ENCODE measurements at regions not wholly inside any gene's neighbourhood (a gene's known extent, or its start where the extent isn't known, plus 50 kb on each side); places are given as distances from the start of the nearest gene placed in this dataset.
"Not testable (repeated sequence)": the region's sequence is repeated elsewhere in the genome, so short reads cannot be mapped to it uniquely, and the experiment has no call there.

DNA sequence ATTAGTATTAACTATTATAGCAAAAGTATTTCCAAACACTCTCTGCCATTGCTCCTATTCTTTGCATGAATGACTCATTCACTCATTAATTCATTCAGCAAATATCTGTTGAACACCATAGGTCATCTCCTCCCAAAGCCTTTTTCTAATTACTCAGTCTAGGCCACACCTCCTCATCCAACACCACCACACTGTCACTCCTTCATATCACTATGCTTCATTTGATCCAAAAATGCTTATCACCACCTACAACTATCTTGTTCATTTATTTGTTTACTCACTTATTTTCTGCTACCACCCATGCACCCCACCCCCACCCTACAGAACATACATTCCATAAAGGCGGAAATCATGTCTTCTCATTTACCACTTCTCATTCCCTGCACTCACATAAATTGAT, 94.4 kb upstream of the TNFSF4 start:
- DNase-seq, result no peak

DNA sequence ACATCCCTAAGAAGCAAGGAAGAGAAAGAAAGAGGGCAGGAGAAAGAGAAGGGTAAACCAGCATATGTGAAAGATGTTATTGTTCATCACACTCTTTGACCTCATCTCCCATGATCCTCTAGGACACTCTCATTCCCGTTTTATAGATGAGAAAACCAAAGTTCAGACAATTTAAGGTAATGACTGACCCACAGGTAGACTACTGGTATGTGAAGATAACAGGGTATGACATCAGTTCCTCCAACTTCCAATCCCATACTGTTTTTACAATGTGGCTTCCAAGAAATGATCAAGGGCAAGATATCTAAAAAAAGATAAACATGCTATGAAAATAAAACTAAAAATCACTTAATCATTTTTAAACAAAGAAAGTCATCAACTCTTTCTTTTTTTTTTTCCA, 95.2 kb upstream of the TNFSF4 start:
- no peak for DNase-seq

DNA sequence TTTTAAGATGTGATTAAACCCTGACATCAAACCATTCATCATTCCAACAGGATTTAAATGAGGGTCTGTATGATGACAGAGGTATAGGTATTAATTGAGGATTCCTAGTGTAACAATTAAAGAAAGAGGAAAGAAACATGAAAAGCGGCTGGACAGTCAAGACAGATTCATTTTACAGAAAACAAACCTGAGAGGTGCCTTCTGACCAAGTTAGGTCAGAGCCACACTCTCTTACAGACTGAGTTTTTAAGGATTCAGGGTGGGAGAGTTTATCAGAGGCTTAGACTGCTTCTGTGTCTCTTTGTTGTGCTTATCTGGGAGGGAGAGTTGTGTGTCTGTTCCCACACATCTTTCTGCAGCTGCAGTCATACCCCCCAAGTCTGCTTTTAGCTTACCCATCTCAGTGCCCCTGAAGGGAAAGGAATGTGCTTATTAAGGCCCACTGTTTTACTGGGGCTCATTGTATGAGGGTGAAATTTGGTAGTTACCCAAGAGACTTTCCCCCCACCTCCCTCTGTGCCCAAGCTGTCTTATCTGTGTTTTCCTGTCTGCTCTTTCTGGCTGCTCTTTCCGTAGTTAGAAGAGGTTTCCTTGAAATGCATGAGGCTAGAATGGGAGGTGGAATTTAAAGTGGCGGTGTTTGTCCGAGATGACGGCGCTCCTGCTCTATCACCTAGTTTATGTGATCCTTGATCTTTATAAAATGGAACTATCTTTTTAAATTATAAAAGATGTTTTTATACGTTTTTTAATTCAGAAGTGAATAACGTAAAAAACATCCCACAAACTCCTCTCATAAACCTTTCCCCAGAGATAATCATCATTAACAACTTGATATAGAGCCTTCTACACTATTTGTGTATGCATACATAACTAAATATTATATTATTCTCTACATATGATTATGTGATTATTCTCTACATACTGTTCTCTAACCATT, 96.0 kb upstream of the TNFSF4 start:
- no peak for DNase-seq

DNA sequence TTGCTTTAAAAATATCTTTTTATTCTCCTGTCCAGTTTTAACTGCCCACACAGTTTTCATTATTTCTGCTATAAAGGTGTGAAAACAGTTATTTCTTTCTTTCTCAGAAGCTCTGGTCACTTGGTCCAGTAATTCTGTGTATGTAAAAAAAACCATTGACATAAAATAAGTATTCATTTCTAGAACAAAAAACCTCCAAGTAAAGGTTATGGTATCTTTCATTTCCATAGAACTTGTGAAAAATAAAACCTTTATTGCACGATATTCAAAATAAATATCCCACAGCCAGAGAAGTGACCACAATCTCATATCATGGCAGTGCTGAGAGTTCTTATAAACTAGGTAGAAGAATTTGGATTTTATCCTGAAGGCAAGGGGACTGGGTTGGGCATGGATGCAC, 96.9 kb upstream of the TNFSF4 start:
- DNase-seq, result no peak

DNA sequence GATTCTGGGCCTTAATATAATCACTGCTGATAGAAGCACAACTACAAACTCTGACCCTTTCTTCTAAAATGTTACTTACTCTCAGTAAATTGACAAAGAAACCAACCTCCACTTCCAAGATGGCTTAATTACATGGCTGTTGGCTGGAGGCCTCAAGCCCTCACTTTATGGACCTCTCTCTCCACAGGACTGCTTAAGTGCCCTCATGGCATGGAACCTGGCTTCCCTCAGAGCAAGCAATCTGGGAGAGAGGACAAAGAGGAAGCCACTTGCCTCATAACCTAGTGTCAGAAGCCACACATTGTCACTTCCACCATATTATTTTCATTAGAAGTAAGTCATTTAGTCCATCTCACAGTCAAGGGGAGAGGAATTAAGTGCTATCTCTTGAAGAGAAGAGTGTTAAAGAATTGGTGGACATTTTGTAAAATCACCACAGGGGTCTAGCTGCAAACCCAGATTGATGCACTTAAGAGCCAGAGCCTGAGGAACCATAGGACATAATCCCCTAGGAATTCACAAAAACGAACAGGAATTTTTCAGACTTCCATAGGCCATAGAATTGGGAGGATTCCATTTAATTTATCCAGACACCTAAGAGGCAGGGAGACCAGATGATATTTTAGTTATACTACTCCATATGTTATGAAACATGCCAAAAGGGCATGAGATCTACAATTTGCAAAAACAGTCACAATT, 97.5 kb upstream of the TNFSF4 start:
- no peak for DNase-seq

DNA sequence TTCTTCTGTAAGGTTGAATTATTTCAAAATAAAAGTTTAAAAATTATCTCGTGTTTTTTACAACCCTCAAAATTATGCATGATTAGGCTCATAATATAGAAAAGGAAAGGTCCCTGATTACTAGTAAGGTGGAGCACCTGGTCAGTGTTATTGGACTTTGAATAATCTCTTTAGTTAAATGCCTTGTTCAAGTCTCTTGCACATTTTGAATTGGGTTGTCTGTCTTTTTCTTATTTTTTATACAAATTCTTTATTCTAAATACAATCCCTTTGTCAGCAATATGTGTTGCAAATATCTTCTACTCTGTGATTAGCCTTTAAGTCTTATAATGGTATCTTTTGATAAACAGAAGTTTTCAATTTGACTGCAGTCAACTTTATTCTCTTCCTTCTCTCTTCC, 100.7 kb upstream of the TNFSF4 start:
- no peak for DNase-seq

DNA sequence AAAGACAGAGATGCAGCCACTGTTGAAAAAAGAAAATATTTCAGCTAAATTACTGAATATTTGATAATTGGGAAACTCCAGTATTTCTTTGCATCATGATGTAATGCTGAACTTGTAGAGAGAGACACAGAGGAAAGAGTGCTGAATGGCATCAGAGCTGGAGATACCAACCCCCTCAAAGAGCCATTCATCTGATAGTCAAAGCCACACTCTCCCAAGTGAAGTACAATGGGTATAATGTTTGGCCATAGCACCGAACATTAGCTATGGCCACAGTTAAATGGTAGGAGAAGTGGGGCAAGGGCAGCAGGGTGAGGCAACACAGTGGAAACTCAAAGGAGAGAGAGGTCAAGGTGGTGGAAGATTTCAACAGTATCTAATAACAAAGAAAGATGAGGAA, 107.5 kb upstream of the TNFSF4 start:
- no peak for DNase-seq

DNA sequence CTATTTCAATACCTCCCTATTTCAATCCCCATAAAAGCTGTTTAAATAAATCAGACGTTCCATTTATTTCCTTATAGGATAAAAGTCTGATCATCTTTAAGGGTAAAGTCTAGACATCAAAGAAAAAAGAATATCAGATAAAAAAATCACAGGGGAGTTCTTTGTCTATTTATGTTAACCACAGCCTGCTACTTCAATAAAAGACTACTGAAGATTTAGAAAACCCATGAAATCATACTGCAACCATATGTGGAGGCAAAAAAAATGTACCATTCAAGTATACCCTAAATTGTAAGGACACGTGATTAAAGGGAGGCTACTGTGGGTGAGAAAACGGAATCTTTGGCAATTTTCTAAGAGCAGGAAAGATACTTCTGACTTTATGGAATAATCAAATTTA, 108.2 kb upstream of the TNFSF4 start:
- no peak for DNase-seq

DNA sequence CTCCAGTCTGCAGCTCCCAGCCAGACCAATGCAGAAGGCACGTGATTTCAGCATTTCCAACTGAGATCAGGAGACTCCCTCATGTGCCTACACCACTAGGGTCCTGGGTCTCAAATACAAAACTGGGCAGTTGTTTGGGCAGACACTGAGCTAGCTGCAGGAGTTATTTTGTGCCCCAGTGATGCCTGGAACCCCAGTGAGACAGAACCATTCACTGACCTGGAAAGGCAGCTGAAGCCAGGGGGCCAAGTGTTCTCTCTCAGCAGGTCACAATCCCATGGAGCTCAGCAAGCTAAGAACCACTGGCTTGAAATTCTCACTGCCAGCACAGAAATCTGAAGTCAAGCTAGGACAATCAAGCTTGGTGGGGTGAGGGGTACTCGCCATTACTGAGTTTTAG, 111.7 kb upstream of the TNFSF4 start:
- no peak for DNase-seq

DNA sequence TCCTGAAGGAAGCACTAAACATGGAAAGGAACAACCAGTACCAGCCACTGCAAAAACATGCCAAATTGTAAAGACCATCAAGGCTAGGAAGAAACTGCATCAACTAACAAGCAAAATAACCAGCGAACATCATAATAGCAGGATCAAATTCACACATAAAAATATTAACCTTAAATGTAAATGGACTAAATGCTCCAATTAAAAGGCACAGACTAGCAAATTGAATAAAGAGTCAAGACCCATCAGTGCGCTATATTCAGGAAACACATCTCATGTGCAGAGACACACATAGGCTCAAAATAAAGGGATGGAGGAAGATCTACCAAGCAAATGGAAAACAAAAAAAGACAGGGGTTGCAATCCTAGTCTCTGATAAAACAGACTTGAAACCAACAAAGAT, 117.2 kb upstream of the TNFSF4 start:
- not testable (repeated sequence) for DNase-seq

DNA sequence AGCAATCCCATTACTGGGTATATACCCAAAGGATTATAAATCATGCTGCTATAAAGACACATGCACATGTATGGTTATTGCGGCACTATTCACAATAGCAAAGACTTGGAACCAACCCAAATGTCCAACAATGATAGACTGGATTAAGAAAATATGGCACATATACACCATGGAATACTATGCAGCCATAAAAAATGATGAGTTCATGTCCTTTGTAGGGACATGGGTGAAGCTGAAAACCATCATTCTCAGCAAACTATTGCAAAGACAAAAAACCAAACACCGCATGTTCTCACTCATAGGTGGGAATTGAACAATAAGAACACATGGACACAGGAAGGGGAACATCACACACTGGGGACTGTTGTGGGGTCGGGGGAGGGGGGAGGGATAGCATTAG, 120.9 kb upstream of the TNFSF4 start:
- DNase-seq, result not testable (repeated sequence)

DNA sequence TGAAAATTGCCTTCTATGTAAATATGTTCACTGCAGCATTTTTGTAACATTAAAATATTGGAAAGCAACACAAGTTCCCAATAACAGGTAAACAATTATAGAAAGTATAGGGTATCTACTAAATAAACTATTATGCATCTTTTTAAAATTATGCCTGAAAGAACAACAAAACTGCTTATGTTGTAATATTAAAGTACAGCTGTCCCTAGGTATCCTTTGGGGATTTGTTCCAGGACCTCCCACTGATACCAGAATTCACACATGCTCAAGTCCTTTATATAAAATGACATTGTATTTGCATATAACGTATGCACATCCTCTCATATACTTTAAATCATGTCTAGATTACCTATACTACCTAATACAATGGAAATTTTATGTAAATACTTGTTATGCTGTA, 121.8 kb upstream of the TNFSF4 start:
- DNase-seq, result no peak

DNA sequence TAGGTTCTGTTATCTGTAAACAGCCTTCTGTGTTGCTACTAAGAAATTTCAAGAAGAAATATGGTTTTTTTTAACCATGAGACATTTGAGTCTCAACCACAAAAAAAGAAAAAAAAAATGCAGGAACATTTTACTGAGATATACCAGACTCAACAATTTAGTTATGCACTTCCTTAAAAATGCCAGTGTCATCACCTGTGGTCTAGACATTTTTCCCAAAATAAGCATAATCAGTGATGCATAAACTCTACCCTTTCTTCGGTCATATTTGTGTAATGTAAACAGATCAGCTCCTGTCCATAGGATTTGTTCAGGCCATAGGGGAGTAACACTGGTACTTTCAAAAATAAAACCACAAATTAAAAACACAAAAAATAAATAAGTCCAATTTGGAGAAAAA, 122.6 kb upstream of the TNFSF4 start:
- peak; percentile 17 for DNase-seq

DNA sequence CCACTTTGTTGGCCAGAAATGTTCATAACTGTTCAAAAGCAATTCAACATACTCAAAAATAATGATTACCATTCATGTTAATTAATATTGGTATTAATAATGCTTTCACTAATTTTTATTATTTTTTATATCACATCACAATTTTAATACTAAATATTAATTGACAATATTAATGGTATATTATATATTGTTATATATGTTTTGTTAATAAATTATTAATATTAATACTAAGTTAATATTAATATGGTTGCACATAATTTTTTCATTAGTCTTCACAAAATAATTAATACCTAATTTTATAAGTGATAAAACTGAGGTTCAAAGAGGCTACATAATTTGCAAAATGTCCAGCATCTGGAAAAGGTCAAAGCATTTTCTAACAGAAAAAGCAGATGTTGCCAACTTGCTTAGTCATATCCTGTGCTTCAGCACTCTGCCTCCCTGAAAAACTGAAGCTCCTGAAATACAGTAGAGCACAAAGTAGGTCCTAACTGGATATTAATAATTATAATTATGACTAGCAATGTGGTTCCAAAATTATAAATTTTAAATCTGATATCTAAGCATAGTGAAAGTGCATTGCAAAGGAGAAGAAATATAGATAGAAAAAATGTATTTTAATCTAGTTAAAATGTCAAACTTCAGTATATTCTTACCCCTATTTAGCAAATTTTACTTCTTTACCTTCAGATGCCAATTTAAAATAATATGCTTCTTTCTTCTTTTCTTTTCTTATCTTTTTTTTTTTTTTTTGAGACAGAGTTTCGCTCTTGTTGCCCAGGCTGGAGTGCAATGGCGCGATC, 123.2 kb upstream of the TNFSF4 start:
- DNase-seq, result peak; percentile 71

DNA sequence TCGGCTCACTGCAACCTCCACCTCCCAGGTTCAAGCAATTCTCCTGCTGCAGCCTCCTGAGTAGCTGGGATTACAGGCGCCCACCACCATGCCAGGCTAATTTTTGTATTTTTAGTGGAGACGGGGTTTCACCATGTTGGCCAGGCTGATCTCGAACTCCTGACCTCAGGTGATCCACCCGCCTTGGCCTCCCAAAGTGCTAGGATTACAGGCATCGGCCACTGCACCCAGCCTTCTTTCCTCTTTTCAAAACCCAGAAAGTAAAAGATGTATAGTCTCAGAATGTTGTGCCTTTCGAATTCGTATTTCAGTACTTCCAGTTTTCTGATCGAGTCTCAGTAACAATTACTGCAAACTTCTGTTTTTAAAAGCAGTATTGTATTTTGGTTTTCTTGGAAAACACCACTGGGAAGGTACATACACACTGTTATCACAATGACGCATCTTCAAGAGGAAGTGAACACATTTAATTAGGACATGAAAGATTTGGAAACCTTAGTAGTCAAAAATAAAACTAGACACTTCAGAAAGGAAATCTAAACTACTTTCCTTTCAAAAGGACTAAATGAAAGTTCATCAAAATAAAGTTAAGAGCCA, 123.9 kb upstream of the TNFSF4 start:
- not testable (repeated sequence) for DNase-seq

DNA sequence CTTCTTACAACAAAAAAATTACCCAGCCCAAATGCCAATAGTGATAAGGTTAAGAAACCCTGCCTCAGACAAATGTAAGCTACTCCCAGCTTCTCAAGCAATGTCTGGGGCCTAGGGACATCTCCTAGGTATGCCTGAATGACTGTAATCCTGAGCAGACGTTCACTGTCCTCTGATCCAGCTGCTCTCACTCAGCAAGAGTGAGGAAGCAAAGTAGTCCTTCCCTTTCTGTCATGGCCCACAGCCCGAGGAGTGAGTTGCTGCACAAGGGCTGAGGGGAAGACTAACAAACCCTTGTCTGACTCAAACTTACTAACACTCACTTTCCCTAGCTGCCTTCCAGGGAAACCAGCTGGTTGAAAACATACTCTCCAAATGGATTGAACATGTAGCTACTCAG, 124.9 kb upstream of the TNFSF4 start:
- DNase-seq, result no peak

DNA sequence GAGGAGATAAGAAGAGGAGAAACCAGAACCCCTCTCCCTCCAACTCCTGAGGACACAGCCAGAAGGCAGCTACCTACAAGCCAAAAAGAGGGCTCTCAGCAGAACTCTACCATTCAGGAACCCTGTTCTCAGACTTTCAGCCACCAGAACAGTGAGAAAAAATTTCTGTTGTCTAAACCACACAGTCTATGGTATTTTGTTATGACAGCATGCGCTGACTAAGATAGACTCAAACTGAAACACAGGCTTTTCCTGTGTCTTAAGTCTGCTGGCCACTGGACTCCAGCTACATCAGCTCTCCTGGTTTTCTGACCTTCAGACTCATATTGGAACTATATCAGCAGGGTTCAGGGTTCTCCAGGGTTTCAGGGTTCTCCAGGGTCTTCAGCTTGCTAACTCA, 126.5 kb upstream of the TNFSF4 start:
- DNase-seq, result no peak

DNA sequence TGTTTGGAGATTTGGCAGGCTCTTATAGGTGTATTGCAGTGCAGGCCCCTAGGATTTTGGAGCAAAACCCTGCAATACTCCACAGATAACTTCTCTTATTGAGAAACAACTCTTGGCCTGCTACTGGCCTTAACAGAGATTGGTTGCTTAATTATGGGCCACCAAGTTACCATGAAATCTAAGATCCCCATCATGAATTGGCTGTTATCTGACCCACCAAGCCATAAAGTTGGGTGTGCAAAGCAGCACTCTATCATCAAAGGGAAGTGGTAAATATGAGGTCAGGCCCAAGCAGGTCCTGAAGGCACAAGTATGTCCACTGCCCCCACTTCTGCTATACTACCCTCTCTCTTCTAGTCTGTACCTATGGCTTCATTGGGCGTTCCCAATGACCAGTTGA, 130.0 kb upstream of the TNFSF4 start:
- DNase-seq, result no peak

DNA sequence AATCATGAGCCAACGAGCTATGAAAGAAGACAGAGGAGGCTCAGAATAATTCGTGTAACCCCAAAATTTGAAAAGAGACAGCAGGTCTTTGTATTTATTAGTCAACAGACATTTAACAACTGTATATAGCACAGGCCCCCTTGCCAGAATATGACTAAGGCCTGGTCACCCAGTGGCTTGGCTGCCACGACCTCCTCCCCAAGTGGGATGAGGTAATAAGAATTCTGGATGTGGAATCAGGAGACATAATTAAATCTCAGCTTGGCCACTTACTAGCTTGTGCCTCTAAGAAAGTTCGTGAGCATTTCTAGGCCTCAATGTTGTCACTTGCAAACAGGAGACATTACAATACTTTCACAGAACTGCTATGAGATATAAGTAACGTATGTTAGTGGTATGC, 134.2 kb upstream of the TNFSF4 start:
- no peak for DNase-seq

DNA sequence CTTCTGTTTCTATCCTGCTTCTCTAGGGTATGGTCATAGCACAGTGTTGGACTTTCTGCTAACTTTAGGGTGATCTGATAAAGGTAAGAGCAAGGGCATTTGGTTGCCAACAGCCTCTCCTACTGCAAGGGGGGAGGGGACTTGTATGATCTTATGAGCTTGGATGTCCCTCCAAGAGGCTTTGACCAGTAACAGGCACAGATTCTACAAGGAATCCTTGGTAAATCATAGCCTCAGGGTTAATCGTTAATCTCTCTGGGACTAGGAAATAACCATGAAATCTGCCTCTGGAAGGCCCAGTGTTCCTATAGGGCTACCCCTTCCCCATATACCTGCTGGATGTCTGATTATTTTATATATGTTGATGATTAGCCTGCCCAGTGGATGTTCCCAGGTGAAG, 134.8 kb upstream of the TNFSF4 start:
- no peak for DNase-seq

DNA sequence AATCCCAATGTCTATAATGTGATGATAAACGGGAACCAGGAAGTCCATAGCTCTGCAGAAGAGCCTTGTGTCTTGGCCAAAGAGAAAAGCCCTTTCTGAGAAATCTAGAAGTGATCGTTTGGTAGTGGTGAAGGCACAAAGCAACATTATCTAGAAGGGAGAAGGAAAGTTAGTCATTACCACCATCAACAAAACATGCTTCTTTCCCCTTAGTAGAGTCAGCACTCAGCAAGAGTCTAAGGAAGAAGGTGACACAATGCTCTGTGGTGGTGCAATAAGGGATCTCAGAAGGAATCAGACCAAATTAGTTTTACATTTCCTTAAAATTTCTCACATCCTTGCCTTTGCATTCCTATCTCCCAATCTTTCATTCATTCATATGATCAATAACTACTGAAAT, 134.4 kb upstream of the PRDX6 start:
- DNase-seq, result no peak

DNA sequence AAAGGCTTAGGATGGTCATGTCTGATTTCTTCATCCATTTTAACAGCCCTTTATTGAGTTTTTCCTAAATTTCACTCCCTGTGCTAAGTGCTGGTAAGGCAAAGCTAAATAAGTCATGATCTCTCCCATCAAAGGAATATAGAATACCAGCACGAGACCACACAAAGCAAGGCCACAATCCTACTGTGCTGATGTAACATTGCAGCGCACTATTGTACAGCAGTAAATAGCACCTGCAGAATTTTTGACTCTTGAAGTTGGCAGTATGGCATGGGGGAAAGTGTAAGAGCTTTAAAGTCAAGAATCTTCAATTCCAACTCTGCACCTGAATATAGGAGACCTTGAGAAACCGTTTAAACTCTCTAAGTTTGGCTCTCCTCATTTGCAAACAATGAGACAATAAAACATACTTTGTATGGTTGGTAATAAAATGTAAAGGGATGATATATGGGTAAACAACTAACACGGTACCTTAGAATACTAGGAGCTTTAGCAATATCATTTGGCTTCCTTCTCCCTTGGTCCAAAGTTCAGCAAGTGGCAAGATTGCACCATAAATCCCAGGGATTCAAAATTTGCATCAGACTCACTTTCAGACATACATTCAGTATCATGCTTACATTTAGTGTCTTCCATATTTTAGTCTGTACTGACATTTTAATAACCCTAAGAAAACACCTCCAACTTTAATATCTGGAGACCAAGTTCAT, 132.9 kb upstream of the PRDX6 start:
- no peak for DNase-seq

All from RPMI8226 (cell line).